ENCODE measurements at regions not wholly inside any gene's neighbourhood (a gene's known extent, or its start where the extent isn't known, plus 50 kb on each side); places are given as distances from the start of the nearest gene placed in this dataset.

GRCh38 chr2:13052547-13052946, 335.8 kb downstream of the TRIB2 start (continued):
- no peak for TF ChIP-seq MAX (CRISPR knock-in tag; IDR thresholded peaks at IDR 0.05)
- TF ChIP-seq E2F5 (CRISPR knock-in tag; IDR thresholded peaks at IDR 0.05), result no peak
- no peak for TF ChIP-seq ZNF423 (CRISPR knock-in tag; IDR thresholded peaks at IDR 0.05)

GRCh38 chr2:13056259-13056843, 339.6 kb downstream of the TRIB2 start:
- no peaks in the 10 kb centered on the region for H3K4me1 Mint-ChIP-seq
- DNase-seq (ENCODE audit: low spot score), result no peak

GRCh38 chr2:13057671-13058070, 340.9 kb downstream of the TRIB2 start:
- POLR2A ChIA-PET, result no interaction called here
- no peak overlapping the region for H3K27ac Mint-ChIP-seq
- no peaks in the 10 kb centered on the region for H3K36me3 Mint-ChIP-seq
- DNase-seq (ENCODE audit: low spot score) (no peak), ATAC-seq (no peak)
- no peaks in the 10 kb centered on the region for H3K4me1 Mint-ChIP-seq
- no peak for TF ChIP-seq OVOL2 (CRISPR knock-in tag; IDR thresholded peaks at IDR 0.05; ENCODE audit: borderline replicate concordance)
- TF ChIP-seq USF1 (CRISPR knock-in tag; IDR thresholded peaks at IDR 0.05), result no peak
- TF ChIP-seq ZMAT4 (CRISPR knock-in tag; IDR thresholded peaks at IDR 0.05), result no peak
- TF ChIP-seq MAX (CRISPR knock-in tag; IDR thresholded peaks at IDR 0.05), result no peak
- TF ChIP-seq CREM (CRISPR knock-in tag; IDR thresholded peaks at IDR 0.05), result no peak
- no peak overlapping the region for H3K4me3 Mint-ChIP-seq
- no peaks in the 10 kb centered on the region for H3K9me3 Mint-ChIP-seq
- H3K27me3 Mint-ChIP-seq (ENCODE audit: low read depth), result no peaks in the 10 kb centered on the region
- CTCF ChIA-PET, result no interaction called here

More at GRCh38 chr2:13056259-13056843, 339.6 kb downstream of the TRIB2 start:
- H3K36me3 Mint-ChIP-seq, result no peaks in the 10 kb centered on the region
- TF ChIP-seq CTCF (IDR thresholded peaks at IDR 0.05), result peak; percentile 17; the same call in 1 of the 2 replicates
- TF ChIP-seq ZNF317 (CRISPR knock-in tag; IDR thresholded peaks at IDR 0.05; ENCODE audit: borderline replicate concordance, low read depth), result no peak
- no peaks in the 10 kb centered on the region for H3K27me3 Mint-ChIP-seq (ENCODE audit: low read depth)
- no peaks in the 10 kb centered on the region for H3K9me3 Mint-ChIP-seq
- ATAC-seq, result no peak
- ChIA-PET POLR2A (no interaction called here), CTCF (no interaction called here)
- H3K27ac Mint-ChIP-seq, result no peak overlapping the region
- H3K4me3 Mint-ChIP-seq, result no peak overlapping the region

GRCh38 chr2:13066676-13067075, 349.9 kb downstream of the TRIB2 start:
- H3K4me3 Mint-ChIP-seq, result no peak overlapping the region
- no peak overlapping the region for H3K27ac Mint-ChIP-seq
- ATAC-seq, result no peak
- no peaks in the 10 kb centered on the region for H3K36me3 Mint-ChIP-seq
- H3K4me1 Mint-ChIP-seq, result no peaks in the 10 kb centered on the region
- no peaks in the 10 kb centered on the region for H3K27me3 Mint-ChIP-seq (ENCODE audit: low read depth)
- TF ChIP-seq ZNF317 (CRISPR knock-in tag; IDR thresholded peaks at IDR 0.05; ENCODE audit: borderline replicate concordance, low read depth), result no peak
- TF ChIP-seq FOXJ3 (CRISPR knock-in tag; IDR thresholded peaks at IDR 0.05; ENCODE audit: borderline replicate concordance), result no peak
- no peak for TF ChIP-seq ZNF532 (CRISPR knock-in tag; IDR thresholded peaks at IDR 0.05; ENCODE audit: borderline replicate concordance)
- TF ChIP-seq PREB (CRISPR knock-in tag; IDR thresholded peaks at IDR 0.05; ENCODE audit: borderline replicate concordance), result no peak
- no peak for TF ChIP-seq MLX (CRISPR knock-in tag; IDR thresholded peaks at IDR 0.05)
- POLR2A ChIA-PET, result no interaction called here
- CTCF ChIA-PET, result no interaction called here
- H3K9me3 Mint-ChIP-seq, result no peaks in the 10 kb centered on the region
- no peak for DNase-seq (ENCODE audit: low spot score)

Data from WTC11 (cell line).